ENCODE measurements at regions not wholly inside any gene's neighbourhood (a gene's known extent, or its start where the extent isn't known, plus 50 kb on each side); places are given as distances from the start of the nearest gene placed in this dataset.

DNA sequence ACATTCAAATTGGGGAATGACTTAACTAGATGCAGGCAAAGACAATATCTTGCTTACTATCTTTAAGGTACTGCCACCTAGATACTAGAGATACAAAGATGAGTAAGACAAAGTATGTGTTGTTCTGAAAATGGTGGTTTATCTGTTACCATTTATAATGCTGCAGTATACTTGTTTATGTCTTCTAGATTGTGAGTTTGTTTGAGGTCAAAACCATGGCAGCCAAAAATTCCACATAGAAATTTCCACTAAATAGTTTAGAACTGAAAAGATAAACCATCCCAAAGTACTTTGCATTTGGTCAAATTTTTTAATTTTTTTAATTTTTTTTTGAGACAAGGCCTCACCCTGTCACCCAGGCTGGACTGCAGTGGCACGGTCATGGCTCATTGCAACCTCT, 150.8 kb downstream of the SOX4 start:
- TF ChIP-seq, protein P1, sequence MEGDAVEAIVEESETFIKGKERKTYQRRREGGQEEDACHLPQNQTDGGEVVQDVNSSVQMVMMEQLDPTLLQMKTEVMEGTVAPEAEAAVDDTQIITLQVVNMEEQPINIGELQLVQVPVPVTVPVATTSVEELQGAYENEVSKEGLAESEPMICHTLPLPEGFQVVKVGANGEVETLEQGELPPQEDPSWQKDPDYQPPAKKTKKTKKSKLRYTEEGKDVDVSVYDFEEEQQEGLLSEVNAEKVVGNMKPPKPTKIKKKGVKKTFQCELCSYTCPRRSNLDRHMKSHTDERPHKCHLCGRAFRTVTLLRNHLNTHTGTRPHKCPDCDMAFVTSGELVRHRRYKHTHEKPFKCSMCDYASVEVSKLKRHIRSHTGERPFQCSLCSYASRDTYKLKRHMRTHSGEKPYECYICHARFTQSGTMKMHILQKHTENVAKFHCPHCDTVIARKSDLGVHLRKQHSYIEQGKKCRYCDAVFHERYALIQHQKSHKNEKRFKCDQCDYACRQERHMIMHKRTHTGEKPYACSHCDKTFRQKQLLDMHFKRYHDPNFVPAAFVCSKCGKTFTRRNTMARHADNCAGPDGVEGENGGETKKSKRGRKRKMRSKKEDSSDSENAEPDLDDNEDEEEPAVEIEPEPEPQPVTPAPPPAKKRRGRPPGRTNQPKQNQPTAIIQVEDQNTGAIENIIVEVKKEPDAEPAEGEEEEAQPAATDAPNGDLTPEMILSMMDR (IDR thresholded peaks at IDR 0.05): no peak
- TF ChIP-seq EZH2 (IDR thresholded peaks at IDR 0.05; ENCODE audit: borderline replicate concordance, insufficient read depth, low read depth, low read length, poor library complexity, severe bottlenecking): no peak

Data from B cell (primary cell).